Astrocyte of the cerebellum (primary cell): ENCODE measurements at regions not wholly inside any gene's neighbourhood (a gene's known extent, or its start where the extent isn't known, plus 50 kb on each side); places are given as distances from the start of the nearest gene placed in this dataset.

ENCODE experiments used
- DNase-seq: peaks from one replicate; pipeline ENCODE4 v3.0.0-alpha.2; 2011; ENCODE audit warnings: low read depth
- H3K4me3 ChIP-seq: 2 replicates; pipeline ENCODE4 v1.5.1; 2011; ENCODE audit warnings: mild to moderate bottlenecking, low read depth, low read length, moderate library complexity
- CTCF ChIP-seq: IDR thresholded peaks from 2 replicates; pipeline ENCODE4 v1.5.1; 2012; ENCODE audit warnings: low read length, low read depth, moderate library complexity, mild to moderate bottlenecking; ENCODE audit errors: missing control alignments
- in situ Hi-C: cut with HindIII; loops from 2 replicates; pipeline ENCODE4 v1.10.0; 2017; ENCODE audit warnings: low sequenced_read_pairs

DNA sequence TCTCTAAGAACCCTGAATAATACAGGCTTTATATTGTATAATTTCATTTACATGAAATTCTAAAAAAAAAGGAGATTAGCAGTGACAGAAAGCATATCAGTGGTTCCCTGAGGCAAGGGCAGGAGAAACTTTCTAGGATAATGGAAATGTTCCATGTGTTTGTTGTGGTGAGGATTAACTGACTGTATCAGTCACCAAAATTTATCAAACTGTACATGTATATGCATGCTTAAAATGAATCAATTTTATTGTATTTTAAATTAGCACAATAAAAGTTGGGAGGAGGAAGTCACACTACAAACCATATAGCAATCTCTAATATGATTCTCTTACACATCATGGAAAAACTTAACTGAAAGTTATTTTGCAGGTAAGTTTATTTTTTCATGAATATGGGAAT lies 396.8 kb downstream of the EFNB2 start:
- H3K4me3 ChIP-seq, result no peak overlapping the region
- in situ Hi-C loops, result no loop called here
- TF ChIP-seq CTCF, result no peak
- DNase-seq, result no peak

GRCh38 chr13:106133025-106133424 lies 402.4 kb downstream of the EFNB2 start:
- TF ChIP-seq CTCF, result no peak
- DNase-seq, result no peak
- no peak overlapping the region for H3K4me3 ChIP-seq
- in situ Hi-C loops, result no loop called here

DNA sequence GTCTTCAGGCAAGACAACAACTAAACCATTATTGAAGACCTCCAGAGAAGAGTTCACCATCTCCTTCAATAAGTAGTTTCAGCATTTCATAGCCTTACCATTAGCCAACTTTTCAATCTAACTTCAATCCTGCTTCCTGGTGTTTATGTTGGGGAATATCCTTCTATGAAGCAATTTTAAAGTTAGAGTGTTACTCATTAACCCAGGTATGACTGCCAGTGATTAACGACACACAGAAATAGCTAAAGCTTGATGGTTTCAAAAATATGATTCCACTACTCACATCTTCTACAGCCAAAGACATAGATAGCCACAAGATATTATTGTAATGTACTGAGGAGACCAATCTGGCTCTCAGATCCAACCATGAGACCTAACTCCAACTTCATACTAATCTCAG lies 403.2 kb downstream of the EFNB2 start:
- in situ Hi-C loops, result no loop called here

DNA sequence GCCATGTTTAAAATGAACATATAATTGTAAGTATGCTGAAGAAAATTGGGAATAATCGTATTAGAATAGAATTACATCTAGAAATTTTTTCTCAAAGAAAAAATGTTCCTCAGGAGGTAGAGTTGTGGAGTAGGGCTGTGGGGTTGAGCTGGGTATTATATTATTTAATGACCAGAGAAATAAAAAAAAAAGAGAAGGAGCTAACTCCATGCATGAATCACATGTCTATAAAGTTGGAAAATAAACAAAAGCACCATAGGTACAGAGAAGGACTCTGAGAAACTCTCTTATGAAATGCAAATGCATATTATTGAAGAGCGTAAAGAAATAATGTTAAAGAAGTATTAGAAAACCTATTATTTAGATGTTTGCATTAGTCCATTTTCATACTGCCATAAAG lies 405.5 kb downstream of the EFNB2 start:
- TF ChIP-seq CTCF, result no peak
- no peak overlapping the region for H3K4me3 ChIP-seq
- in situ Hi-C loops, result no loop called here

More for the DNA sequence above, 403.2 kb downstream of the EFNB2 start:
- DNase-seq, result no peak
- no peak for TF ChIP-seq CTCF
- no peak overlapping the region for H3K4me3 ChIP-seq

DNA sequence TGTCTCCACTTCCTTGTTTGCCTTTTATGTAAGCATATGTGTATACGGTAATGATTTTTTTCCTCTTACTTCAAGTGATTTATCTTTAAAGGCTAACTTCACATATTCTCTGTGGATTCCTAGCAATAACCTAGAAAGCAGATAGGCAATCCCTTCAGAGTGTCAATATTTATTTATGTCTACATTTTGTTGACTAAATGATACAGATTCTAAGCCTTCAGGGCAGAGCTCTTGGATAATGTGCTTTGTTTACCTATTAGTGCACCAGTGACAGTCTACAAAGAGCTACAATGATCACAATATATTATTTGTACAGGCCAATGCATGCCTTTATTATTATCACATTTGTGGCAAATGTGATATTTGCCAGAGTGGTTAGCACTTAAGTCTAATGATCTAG lies 406.2 kb downstream of the EFNB2 start:
- no peak for TF ChIP-seq CTCF
- in situ Hi-C loops, result no loop called here
- H3K4me3 ChIP-seq, result no peak overlapping the region
- no peak for DNase-seq

More for the DNA sequence above, 405.5 kb downstream of the EFNB2 start:
- no peak for DNase-seq

DNA sequence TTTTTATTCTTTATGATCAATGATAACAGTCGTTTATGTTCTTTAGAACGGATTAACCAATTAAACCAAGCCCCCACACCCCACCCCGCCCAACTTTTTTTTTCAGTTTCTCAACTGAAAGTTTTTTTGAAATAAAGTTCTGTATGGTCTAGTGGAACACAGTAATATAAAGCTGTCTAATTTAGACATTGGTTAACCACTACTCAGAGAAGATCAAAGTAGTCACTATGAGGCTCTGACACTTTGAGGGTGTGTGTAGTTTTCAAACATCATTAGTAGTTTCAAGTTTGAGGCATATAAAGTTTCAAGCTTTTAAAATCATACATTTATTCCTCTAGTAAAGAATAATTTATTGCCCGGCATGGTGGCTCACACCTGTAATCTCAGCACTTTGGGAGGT lies 413.2 kb downstream of the EFNB2 start:
- DNase-seq, result no peak
- TF ChIP-seq CTCF, result no peak
- in situ Hi-C loops, result no loop called here
- no peak overlapping the region for H3K4me3 ChIP-seq
